Adrenal gland (tissue), 5 donors: ENCODE measurements at regions not wholly inside any gene's neighbourhood (a gene's known extent, or its start where the extent isn't known, plus 50 kb on each side); places are given as distances from the start of the nearest gene placed in this dataset.

Experiments
- CTCF ChIP-seq, 6 experiments: fragments of 450-650 bp in 4 of 6; fragments of 200-600 bp in 2 of 6; sonication (generic) in 1 of 6; IDR thresholded peaks; 1 replicate in 5 of 6; 2 replicates in 1 of 6; pipeline versions ENCODE4 v1.5.1 to v1.8.0; 2016 to 2021; ENCODE audit warnings: antibody characterized with exemption in 6 of 6, mild to moderate bottlenecking in 2 of 6, moderate library complexity in 1 of 6
- POLR2A ChIP-seq, 2 donors: fragments of 450-650 bp; IDR thresholded peaks; one replicate each; pipeline ENCODE4 v1.6.1; 2017; ENCODE audit warnings: antibody characterized with exemption in 2 of 2, mild to moderate bottlenecking in 2 of 2, moderate library complexity in 1 of 2
- donor health status: DM: no; HTN: no; CAD: no.

- TF ChIP-seq CTCF (IDR thresholded peaks at IDR 0.05) (no peak), POLR2A (IDR thresholded peaks at IDR 0.05) (no peak)
These were observed 602.5 kb downstream of the RAPGEF2 start for GRCh38 chr4:159705334-159705733.
